Endothelial cell (in vitro differentiated cells): ENCODE measurements at regions not wholly inside any gene's neighbourhood (a gene's known extent, or its start where the extent isn't known, plus 50 kb on each side); places are given as distances from the start of the nearest gene placed in this dataset.

Experiments
- DNase-seq: peaks from one replicate; pipeline ENCODE4 v3.0.0; 2021; ENCODE audit warnings: low spot score
- H3K27ac Mint-ChIP-seq: one replicate; pipeline ENCODE4 v1.8.0; 2021; ENCODE audit warnings: mixed read lengths, inconsistent platforms; ENCODE audit not compliant: unreplicated experiment
- H3K27me3 Mint-ChIP-seq: one replicate; pipeline ENCODE4 v1.8.0; 2021; ENCODE audit warnings: mild to moderate bottlenecking, moderate library complexity, mixed read lengths, inconsistent platforms; ENCODE audit not compliant: unreplicated experiment
- H3K36me3 Mint-ChIP-seq: one replicate; pipeline ENCODE4 v1.8.0; 2021; ENCODE audit warnings: mild to moderate bottlenecking, low read depth, mixed read lengths, inconsistent platforms; ENCODE audit not compliant: unreplicated experiment
- H3K4me1 Mint-ChIP-seq: one replicate; pipeline ENCODE4 v1.8.0; 2021; ENCODE audit warnings: mild to moderate bottlenecking, mixed read lengths, inconsistent platforms; ENCODE audit not compliant: unreplicated experiment
- H3K4me3 Mint-ChIP-seq: one replicate; pipeline ENCODE4 v1.8.0; 2021; ENCODE audit warnings: mild to moderate bottlenecking, mixed read lengths, inconsistent platforms; ENCODE audit not compliant: unreplicated experiment
- H3K9me3 Mint-ChIP-seq: one replicate; pipeline ENCODE4 v1.8.0; 2021; ENCODE audit warnings: mixed read lengths, inconsistent platforms; ENCODE audit not compliant: unreplicated experiment
- CTCF ChIP-seq: fragments of 200-600 bp; sonication (generic); IDR thresholded peaks from one replicate; pipeline ENCODE4 v1.5.0; 2021; ENCODE audit warnings: antibody characterized with exemption; ENCODE audit not compliant: unreplicated experiment

GRCh38 chr10:62671104-62671503 lies 133.4 kb upstream of the ADO start:
- TF ChIP-seq CTCF: no peak
- Mint-ChIP-seq H3K4me3 (no peak overlapping the region), H3K27me3 (peaks cover 3% of the 10 kb centered on the region), H3K9me3 (peaks cover 5% of the 10 kb centered on the region), H3K36me3 (no peaks in the 10 kb centered on the region), H3K4me1 (peaks cover 6% of the 10 kb centered on the region), H3K27ac (no peak overlapping the region)
- no peak for DNase-seq

- Mint-ChIP-seq H3K27ac (no peak overlapping the region), H3K4me3 (no peak overlapping the region), H3K36me3 (peaks cover 7% of the 10 kb centered on the region), H3K4me1 (peaks cover 5% of the 10 kb centered on the region), H3K9me3 (peaks cover 7% of the 10 kb centered on the region), H3K27me3 (peaks cover 1% of the 10 kb centered on the region)
- TF ChIP-seq CTCF: no peak
- no peak for DNase-seq
Measured at GRCh38 chr10:62681211-62681940, 123.1 kb upstream of the ADO start.

GRCh38 chr10:62684911-62685310 lies 119.6 kb upstream of the ADO start:
- TF ChIP-seq CTCF: no peak
- H3K36me3 Mint-ChIP-seq: no peaks in the 10 kb centered on the region
- H3K27ac Mint-ChIP-seq: no peak overlapping the region
- H3K4me3 Mint-ChIP-seq: no peak overlapping the region
- H3K9me3 Mint-ChIP-seq: no peaks in the 10 kb centered on the region
- H3K4me1 Mint-ChIP-seq: peaks cover 11% of the 10 kb centered on the region
- peaks cover 1% of the 10 kb centered on the region for H3K27me3 Mint-ChIP-seq
- no peak for DNase-seq

GRCh38 chr10:62687230-62687748 lies 117.2 kb upstream of the ADO start:
- Mint-ChIP-seq H3K4me1 (peaks cover 13% of the 10 kb centered on the region), H3K9me3 (no peaks in the 10 kb centered on the region), H3K27ac (no peak overlapping the region), H3K36me3 (no peaks in the 10 kb centered on the region), H3K27me3 (peaks cover 1% of the 10 kb centered on the region), H3K4me3 (no peak overlapping the region)
- no peak for DNase-seq
- no peak for TF ChIP-seq CTCF

- H3K27ac Mint-ChIP-seq: no peak overlapping the region
- no peaks in the 10 kb centered on the region for H3K36me3 Mint-ChIP-seq
- H3K9me3 Mint-ChIP-seq: no peaks in the 10 kb centered on the region
- no peak for DNase-seq
- H3K27me3 Mint-ChIP-seq: no peaks in the 10 kb centered on the region
- peaks cover 13% of the 10 kb centered on the region for H3K4me1 Mint-ChIP-seq
- no peak overlapping the region for H3K4me3 Mint-ChIP-seq
- TF ChIP-seq CTCF: no peak
Measured at GRCh38 chr10:62688971-62689700, 115.4 kb upstream of the ADO start.
